ENCODE measurements at regions not wholly inside any gene's neighbourhood (a gene's known extent, or its start where the extent isn't known, plus 50 kb on each side); places are given as distances from the start of the nearest gene placed in this dataset.

DNA sequence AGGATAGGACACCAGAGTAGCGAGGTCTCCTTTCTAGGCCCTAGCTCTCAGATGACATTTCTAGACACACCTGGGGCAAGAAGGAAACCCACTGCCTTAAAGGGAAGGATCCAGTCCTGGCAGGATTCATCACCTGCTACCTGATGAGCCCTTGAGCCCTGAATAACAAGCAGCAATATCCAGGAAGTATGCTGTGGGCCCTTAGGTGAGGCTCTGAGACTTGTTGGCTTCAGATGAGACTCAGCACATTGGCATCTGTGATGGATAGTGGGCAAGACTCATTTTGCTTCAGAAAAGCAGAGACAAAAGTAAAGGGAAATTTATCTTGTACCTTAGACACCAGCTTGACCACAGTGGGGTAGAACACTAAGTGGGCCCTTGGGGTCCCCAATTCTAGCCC, 238.4 kb upstream of the MEOX2 start:
- Histone ChIP-seq H3K27ac (no peak overlapping the region), H3K9me3 (peaks cover 0 to 11% (median 0%) of the 10 kb centered on the region in 3 donors), H3K4me3 (no peak overlapping the region), H3K27me3 (no peaks in the 10 kb centered on the region), H3K4me1 (peaks cover 0 to 12% (median 0%) of the 10 kb centered on the region in 4 donors), H3K36me3 (no peaks in the 10 kb centered on the region)
- TF ChIP-seq, protein P1, sequence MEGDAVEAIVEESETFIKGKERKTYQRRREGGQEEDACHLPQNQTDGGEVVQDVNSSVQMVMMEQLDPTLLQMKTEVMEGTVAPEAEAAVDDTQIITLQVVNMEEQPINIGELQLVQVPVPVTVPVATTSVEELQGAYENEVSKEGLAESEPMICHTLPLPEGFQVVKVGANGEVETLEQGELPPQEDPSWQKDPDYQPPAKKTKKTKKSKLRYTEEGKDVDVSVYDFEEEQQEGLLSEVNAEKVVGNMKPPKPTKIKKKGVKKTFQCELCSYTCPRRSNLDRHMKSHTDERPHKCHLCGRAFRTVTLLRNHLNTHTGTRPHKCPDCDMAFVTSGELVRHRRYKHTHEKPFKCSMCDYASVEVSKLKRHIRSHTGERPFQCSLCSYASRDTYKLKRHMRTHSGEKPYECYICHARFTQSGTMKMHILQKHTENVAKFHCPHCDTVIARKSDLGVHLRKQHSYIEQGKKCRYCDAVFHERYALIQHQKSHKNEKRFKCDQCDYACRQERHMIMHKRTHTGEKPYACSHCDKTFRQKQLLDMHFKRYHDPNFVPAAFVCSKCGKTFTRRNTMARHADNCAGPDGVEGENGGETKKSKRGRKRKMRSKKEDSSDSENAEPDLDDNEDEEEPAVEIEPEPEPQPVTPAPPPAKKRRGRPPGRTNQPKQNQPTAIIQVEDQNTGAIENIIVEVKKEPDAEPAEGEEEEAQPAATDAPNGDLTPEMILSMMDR (IDR thresholded peaks at IDR 0.05), result no peak
- intact Hi-C loops (cut with DNase I; ENCODE audit: low total_unique reads), result no loop called here
- DNase-seq, result no peak

DNA sequence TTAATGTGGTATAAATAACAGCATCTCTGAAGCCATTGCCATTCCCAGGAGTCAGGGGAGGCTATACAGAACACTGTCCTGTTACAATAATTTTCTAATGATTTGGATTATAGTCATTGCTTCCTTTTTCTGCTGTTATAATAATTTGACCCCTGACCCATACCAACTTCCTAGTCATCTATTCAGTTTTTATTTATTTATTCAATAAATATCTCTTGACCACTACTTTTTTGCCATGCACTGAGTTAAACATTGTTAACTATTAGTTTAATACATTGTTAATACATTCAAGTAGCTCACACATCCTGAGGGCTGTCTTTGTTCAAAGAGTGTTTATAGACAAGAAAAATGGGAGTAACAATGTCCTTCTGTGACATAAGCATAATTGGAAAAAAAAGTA, 235.5 kb upstream of the MEOX2 start:
- H3K9me3 ChIP-seq, result peaks cover 0 to 8% (median 0%) of the 10 kb centered on the region in 3 donors
- no peak overlapping the region for H3K27ac ChIP-seq
- DNase-seq, result no peak
- peaks cover 0 to 12% (median 0%) of the 10 kb centered on the region in 4 donors for H3K4me1 ChIP-seq
- no peak overlapping the region for H3K4me3 ChIP-seq
- intact Hi-C loops (cut with DNase I; ENCODE audit: low total_unique reads), result no loop called here
- no peaks in the 10 kb centered on the region for H3K27me3 ChIP-seq
- TF ChIP-seq, protein P1 (IDR thresholded peaks at IDR 0.05), result no peak
- no peaks in the 10 kb centered on the region for H3K36me3 ChIP-seq

DNA sequence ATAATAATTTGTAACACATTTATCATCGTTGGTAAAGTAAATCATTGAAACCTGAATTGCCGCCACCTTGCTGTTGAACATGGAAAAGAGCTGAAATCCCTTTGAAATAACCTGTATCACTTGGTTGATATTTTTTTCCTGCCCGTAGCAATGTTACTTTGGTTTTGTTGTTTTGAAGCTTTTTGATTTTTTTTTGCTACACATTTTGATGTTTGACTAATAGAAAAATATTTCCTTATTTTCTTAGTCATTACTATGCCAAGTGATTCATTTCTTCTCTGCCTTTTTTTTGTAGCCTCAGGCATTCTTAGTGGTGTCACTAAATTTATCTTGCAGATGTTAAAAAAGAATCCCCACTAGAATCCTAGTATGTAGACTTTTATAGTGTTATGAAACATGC, 235.1 kb upstream of the MEOX2 start:
- no peak for DNase-seq
- Histone ChIP-seq H3K27me3 (no peaks in the 10 kb centered on the region), H3K9me3 (peaks cover 0 to 4% (median 0%) of the 10 kb centered on the region in 3 donors), H3K4me3 (no peak overlapping the region), H3K4me1 (peaks cover 0 to 12% (median 0%) of the 10 kb centered on the region in 4 donors), H3K36me3 (no peaks in the 10 kb centered on the region), H3K27ac (no peak overlapping the region)
- intact Hi-C loops (cut with DNase I; ENCODE audit: low total_unique reads), result no loop called here
- TF ChIP-seq, protein P1 (IDR thresholded peaks at IDR 0.05), result no peak

DNA sequence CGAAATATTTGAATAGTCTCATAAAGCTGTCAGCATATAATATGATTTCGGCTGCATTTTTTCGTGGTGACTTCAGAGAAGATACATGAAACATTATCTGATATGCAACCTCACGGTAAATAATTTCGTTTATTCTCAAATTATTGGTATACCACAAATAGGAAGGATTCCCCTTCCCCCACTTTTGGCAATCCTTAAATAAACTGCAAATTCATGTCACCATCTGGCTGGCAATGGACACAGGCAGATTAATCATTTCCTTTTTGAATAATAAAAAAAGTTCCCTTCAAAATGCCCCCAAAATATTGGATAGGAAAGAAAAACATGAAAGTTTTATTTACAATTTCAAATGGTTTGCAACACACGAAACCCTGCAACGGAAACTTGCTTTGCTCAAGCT, 234.5 kb upstream of the MEOX2 start:
- Histone ChIP-seq H3K9me3 (no peaks in the 10 kb centered on the region), H3K4me3 (no peak overlapping the region), H3K36me3 (no peaks in the 10 kb centered on the region), H3K4me1 (peaks cover 0 to 12% (median 0%) of the 10 kb centered on the region in 4 donors), H3K27ac (no peak overlapping the region), H3K27me3 (no peaks in the 10 kb centered on the region)
- intact Hi-C loops (cut with DNase I; ENCODE audit: low total_unique reads), result no loop called here
- TF ChIP-seq, protein P1 (IDR thresholded peaks at IDR 0.05), result no peak
- no peak for DNase-seq

DNA sequence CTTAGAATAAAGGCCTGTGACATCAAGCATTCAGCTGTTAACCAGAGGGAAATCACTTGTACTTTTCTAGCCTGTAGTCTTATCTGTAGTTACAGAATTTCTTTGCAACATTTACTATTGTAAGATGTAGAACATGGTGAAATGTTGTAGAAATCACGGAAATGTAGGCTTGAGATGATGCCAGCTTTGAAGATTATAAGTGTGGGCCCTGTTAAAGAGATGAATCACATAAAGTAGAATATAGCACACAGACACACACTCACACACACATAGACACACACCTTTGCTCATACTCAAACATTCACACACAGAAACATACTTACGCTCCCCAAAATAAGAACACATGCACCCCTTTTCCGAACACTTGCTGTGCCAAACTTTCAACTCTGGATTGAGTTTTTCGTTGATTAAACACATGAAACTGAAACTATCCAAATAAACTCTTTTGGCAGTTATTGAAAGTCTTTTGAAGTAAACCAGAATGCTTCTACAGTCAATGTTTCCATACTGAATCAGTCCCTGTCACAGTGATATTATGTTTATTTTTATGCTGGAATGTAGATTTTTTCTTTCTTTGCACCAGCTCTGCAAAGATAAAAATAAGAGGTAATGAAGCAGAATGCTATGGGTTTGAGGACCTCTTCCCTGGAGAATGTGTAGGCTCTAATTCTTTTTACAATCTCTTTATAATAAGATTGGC, 230.3 kb upstream of the MEOX2 start:
- H3K4me3 ChIP-seq, result no peak overlapping the region
- no peaks in the 10 kb centered on the region for H3K9me3 ChIP-seq
- TF ChIP-seq, protein P1 (IDR thresholded peaks at IDR 0.05), result no peak
- no peaks in the 10 kb centered on the region for H3K36me3 ChIP-seq
- H3K27me3 ChIP-seq, result no peaks in the 10 kb centered on the region
- peaks cover 0 to 8% (median 0%) of the 10 kb centered on the region in 4 donors for H3K4me1 ChIP-seq
- H3K27ac ChIP-seq, result no peak overlapping the region
- DNase-seq, result no peak
- intact Hi-C loops (cut with DNase I; ENCODE audit: low total_unique reads), result no loop called here

Data from tibial artery (tissue), 4 donors.